H1 (cell line): ENCODE measurements at regions not wholly inside any gene's neighbourhood (a gene's known extent, or its start where the extent isn't known, plus 50 kb on each side); places are given as distances from the start of the nearest gene placed in this dataset.

ENCODE experiments used
- CBX5 ChIP-seq: fragments of 300-800, 300-1000 bp; sonication (generic); IDR thresholded peaks from 2 replicates; pipeline ENCODE4 v1.7.1; 2016; ENCODE audit warnings: antibody characterized with exemption, low read length, low read depth
- GTF2F1 ChIP-seq: IDR thresholded peaks from 2 replicates; pipeline ENCODE4 v1.6.1; 2012; ENCODE audit warnings: low read depth, low read length, improper control_type of control experiment, borderline replicate concordance
- JUN ChIP-seq: IDR thresholded peaks from 2 replicates; pipeline ENCODE4 v1.6.1; 2011; ENCODE audit warnings: low read depth, mild to moderate bottlenecking, improper control_type of control experiment, low read length
- JUND ChIP-seq: IDR thresholded peaks from 2 replicates; pipeline ENCODE4 v1.6.1; 2011; ENCODE audit warnings: mild to moderate bottlenecking, improper control_type of control experiment, low read length
- KDM5A ChIP-seq: fragments of 200-600 bp; IDR thresholded peaks from 2 replicates; pipeline ENCODE4 v1.7.1; 2012; ENCODE audit warnings: mild to moderate bottlenecking, low read length, inconsistent platforms, mixed read lengths
- NRF1 ChIP-seq: IDR thresholded peaks from 2 replicates; pipeline ENCODE4 v1.6.1; 2011; ENCODE audit warnings: mild to moderate bottlenecking, low read depth, low read length, improper control_type of control experiment
- POLR2AphosphoS5 ChIP-seq: IDR thresholded peaks from 2 replicates; pipeline ENCODE4 v1.6.1; 2011; ENCODE audit warnings: low read depth, low read length
- RAD21 ChIP-seq, 2 experiments: IDR thresholded peaks in 1 of 2; conservative IDR thresholded peaks in 1 of 2; 2 replicates each; pipeline ENCODE4 v1.6.1; 2011; ENCODE audit warnings: low read depth in 2 of 2, low read length in 2 of 2, improper control_type of control experiment in 1 of 2, inconsistent platforms in 1 of 2, mild to moderate bottlenecking in 1 of 2, moderate library complexity in 1 of 2
- SAP30 ChIP-seq: fragments of 300-600 bp; sonication (generic); IDR thresholded peaks from 2 replicates; pipeline ENCODE4 v1.7.1; 2012; ENCODE audit warnings: low read length, moderate library complexity, mild to moderate bottlenecking, inconsistent platforms; ENCODE audit not compliant: insufficient read depth, insufficient replicate concordance
- TAF1 ChIP-seq: IDR thresholded peaks from 2 replicates; pipeline ENCODE4 v1.6.1; 2011; ENCODE audit warnings: mild to moderate bottlenecking, low read depth, low read length
- USF2 ChIP-seq: IDR thresholded peaks from 2 replicates; pipeline ENCODE4 v1.6.1; 2011; ENCODE audit warnings: low read length, improper control_type of control experiment
- YY1 ChIP-seq: IDR thresholded peaks from 2 replicates; pipeline ENCODE4 v1.6.1; 2011; ENCODE audit warnings: low read depth, mild to moderate bottlenecking, low read length
- ZNF274 ChIP-seq: IDR thresholded peaks from 2 replicates; pipeline ENCODE4 v1.7.0; 2012; ENCODE audit warnings: low read length, borderline replicate concordance; ENCODE audit errors: extremely low read depth
- TF ChIP-seq, protein P1 (sequence below), 3 experiments: IDR thresholded peaks; 1 replicate in 2 of 3; 2 replicates in 1 of 3; pipeline versions ENCODE4 v1.5.1 to v1.6.1; 2011; ENCODE audit warnings: low read length in 3 of 3, mild to moderate bottlenecking in 3 of 3, inconsistent platforms in 2 of 3, low read depth in 1 of 3, moderate library complexity in 1 of 3; ENCODE audit not compliant: insufficient read depth in 1 of 3; ENCODE audit errors: control extremely low read depth in 1 of 3

DNA sequence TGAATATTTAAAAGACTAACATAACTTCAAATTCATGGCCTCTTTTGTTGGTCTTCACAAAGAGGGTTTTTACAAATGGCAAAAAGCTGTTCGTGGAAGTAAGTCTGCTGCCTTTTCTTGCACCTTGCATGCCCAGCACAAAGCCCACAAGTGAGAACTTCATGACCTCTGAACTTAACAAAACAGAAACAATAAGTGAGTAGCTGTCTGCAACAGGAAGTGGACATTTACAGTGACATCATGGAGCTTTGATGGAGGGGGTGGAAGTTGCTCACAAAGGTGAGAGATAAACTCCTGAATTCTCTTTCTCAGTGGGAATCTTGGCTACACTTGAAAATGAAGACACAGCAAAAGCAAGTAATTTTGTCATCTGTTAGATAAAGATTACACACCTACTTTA lies 303.3 kb upstream of the DEPDC1 start:
- TF ChIP-seq NRF1 = no peak
- TF ChIP-seq, protein P1, sequence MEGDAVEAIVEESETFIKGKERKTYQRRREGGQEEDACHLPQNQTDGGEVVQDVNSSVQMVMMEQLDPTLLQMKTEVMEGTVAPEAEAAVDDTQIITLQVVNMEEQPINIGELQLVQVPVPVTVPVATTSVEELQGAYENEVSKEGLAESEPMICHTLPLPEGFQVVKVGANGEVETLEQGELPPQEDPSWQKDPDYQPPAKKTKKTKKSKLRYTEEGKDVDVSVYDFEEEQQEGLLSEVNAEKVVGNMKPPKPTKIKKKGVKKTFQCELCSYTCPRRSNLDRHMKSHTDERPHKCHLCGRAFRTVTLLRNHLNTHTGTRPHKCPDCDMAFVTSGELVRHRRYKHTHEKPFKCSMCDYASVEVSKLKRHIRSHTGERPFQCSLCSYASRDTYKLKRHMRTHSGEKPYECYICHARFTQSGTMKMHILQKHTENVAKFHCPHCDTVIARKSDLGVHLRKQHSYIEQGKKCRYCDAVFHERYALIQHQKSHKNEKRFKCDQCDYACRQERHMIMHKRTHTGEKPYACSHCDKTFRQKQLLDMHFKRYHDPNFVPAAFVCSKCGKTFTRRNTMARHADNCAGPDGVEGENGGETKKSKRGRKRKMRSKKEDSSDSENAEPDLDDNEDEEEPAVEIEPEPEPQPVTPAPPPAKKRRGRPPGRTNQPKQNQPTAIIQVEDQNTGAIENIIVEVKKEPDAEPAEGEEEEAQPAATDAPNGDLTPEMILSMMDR (IDR thresholded peaks at IDR 0.05; ENCODE audit: control extremely low read depth in 1 of 3, insufficient read depth in 1 of 3, low read depth in 1 of 3, low read length in 3 of 3) = no peak
- no peak for TF ChIP-seq TAF1
- TF ChIP-seq POLR2AphosphoS5 = no peak
- no peak for TF ChIP-seq SAP30
- no peak for TF ChIP-seq USF2
- TF ChIP-seq YY1 = no peak
- TF ChIP-seq JUN = no peak
- no peak for TF ChIP-seq RAD21 (IDR thresholded peaks at IDR 0.05 in 1 of 2, conservative IDR thresholded peaks at IDR 0.05 in 1 of 2; ENCODE audit: low read depth in 2 of 2, low read length in 2 of 2)
- no peak for TF ChIP-seq KDM5A
- TF ChIP-seq ZNF274 = no peak
- TF ChIP-seq JUND = no peak
- no peak for TF ChIP-seq GTF2F1
- no peak for TF ChIP-seq CBX5
